ENCODE measurements at regions not wholly inside any gene's neighbourhood (a gene's known extent, or its start where the extent isn't known, plus 50 kb on each side); places are given as distances from the start of the nearest gene placed in this dataset.
"Not testable (repeated sequence)": the region's sequence is repeated elsewhere in the genome, so short reads cannot be mapped to it uniquely, and the experiment has no call there.

DNA sequence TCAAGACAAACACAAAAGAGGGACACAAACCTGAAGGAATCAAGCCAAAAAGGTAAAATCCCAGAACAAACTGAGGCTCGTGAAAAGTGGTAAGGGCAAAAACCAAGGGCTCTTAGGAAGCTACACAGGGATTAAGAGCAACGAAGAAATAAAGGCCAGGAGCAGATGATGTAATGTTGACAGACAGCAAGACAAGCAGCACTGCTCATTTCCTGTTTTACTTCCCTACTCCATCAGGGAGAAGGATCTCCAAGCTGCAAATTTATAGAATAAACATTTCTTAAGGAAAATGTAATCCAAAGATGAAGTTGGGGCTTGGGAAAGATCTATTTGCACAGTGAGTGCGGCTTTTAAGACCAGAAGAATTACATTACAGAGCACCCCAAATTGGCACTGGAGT, 182.3 kb upstream of the MAP1B start:
- TF ChIP-seq, protein P1, sequence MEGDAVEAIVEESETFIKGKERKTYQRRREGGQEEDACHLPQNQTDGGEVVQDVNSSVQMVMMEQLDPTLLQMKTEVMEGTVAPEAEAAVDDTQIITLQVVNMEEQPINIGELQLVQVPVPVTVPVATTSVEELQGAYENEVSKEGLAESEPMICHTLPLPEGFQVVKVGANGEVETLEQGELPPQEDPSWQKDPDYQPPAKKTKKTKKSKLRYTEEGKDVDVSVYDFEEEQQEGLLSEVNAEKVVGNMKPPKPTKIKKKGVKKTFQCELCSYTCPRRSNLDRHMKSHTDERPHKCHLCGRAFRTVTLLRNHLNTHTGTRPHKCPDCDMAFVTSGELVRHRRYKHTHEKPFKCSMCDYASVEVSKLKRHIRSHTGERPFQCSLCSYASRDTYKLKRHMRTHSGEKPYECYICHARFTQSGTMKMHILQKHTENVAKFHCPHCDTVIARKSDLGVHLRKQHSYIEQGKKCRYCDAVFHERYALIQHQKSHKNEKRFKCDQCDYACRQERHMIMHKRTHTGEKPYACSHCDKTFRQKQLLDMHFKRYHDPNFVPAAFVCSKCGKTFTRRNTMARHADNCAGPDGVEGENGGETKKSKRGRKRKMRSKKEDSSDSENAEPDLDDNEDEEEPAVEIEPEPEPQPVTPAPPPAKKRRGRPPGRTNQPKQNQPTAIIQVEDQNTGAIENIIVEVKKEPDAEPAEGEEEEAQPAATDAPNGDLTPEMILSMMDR (conservative IDR thresholded peaks at IDR 0.05; ENCODE audit: low read length): no peak
- TF ChIP-seq EZH2phosphoT487 (IDR thresholded peaks at IDR 0.05; ENCODE audit: borderline replicate concordance): no peak
- H3K9me3 ChIP-seq (ENCODE audit: insufficient read depth, low read depth, low read length): no peaks in the 10 kb centered on the region
- no peaks in the 10 kb centered on the region for H3K9me2 ChIP-seq (replicated peaks; ENCODE audit: low read depth, low read length)
- no peak overlapping the region for H3K4me3 ChIP-seq (ENCODE audit: low read length, poor library complexity, severe bottlenecking)
- H2AFZ ChIP-seq (ENCODE audit: low read length): no peak overlapping the region
- no peaks in the 10 kb centered on the region for H4K20me1 ChIP-seq (ENCODE audit: insufficient read depth, low read length, poor library complexity, severe bottlenecking)
- H3K9ac ChIP-seq (ENCODE audit: low read depth, low read length, poor library complexity, severe bottlenecking): no peak overlapping the region
- no peak overlapping the region for H3K4me2 ChIP-seq (ENCODE audit: low read depth, low read length, poor library complexity, severe bottlenecking)
- H3K4me1 ChIP-seq (ENCODE audit: insufficient read depth, low read length, poor library complexity, severe bottlenecking): no peaks in the 10 kb centered on the region
- H3F3A ChIP-seq (ENCODE audit: low read depth): no peaks in the 10 kb centered on the region
- no peaks in the 10 kb centered on the region for H3K79me2 ChIP-seq (ENCODE audit: insufficient read depth, low read length)
- H3K27me3 ChIP-seq (ENCODE audit: insufficient read depth, low read length, poor library complexity, severe bottlenecking): peaks cover 26% of the 10 kb centered on the region
- H3K36me3 ChIP-seq (ENCODE audit: insufficient read depth, low read length): no peaks in the 10 kb centered on the region

DNA sequence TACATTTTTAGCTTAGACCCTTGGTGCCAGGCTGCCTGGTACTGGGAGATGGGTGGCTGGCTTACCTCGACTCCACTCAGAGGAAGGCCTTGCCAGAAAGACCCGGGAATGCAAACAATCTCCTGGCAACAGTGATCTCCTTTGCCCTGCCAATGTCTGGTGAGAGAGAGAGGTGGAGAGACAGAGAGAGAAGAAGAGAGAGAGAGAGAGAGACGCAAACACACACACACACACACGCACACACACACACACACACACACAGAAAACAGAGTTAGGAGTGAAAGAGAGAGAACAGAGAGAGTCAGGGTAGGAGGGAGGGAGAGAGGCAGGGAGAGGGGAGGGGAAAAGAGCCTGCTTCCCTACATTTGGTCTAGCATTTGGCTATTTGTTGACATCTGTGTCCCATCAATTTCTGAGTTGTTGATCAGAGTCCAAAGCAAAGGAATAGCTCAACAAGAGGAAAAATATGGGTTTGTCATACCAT, 181.6 kb upstream of the MAP1B start:
- H3K4me3 ChIP-seq (ENCODE audit: low read length, poor library complexity, severe bottlenecking): no peak overlapping the region
- no peaks in the 10 kb centered on the region for H3F3A ChIP-seq (ENCODE audit: low read depth)
- no peak for TF ChIP-seq EZH2phosphoT487 (IDR thresholded peaks at IDR 0.05; ENCODE audit: borderline replicate concordance)
- TF ChIP-seq, protein P1 (conservative IDR thresholded peaks at IDR 0.05; ENCODE audit: low read length): no peak

DNA sequence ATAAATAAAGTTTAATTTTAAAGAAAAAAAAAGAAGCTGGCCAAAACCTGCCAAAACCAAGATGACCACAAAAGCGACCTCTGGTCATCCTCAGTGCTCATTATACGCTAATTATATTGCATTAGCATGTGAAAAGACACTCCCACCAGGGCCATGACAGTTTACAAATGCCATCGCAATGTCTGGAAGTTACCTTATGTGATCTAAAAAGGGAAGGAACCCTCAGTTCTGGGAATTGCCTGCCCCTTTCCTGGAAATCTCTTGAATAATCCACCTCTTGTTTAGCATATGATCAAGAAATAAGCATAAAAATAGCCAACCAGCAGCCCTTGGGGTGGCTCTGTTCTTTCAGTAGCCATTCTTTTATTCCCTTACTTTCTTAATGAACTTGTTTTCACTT, 178.3 kb upstream of the MAP1B start:
- Histone ChIP-seq H2AFZ (ENCODE audit: low read length) (no peak overlapping the region), H3K4me2 (ENCODE audit: low read depth, low read length, poor library complexity, severe bottlenecking) (no peak overlapping the region), H3K9ac (ENCODE audit: low read depth, low read length, poor library complexity, severe bottlenecking) (no peak overlapping the region), H4K20me1 (ENCODE audit: insufficient read depth, low read length, poor library complexity, severe bottlenecking) (no peaks in the 10 kb centered on the region), H3K4me1 (ENCODE audit: insufficient read depth, low read length, poor library complexity, severe bottlenecking) (peaks cover 14% of the 10 kb centered on the region), H3K9me2 (replicated peaks; ENCODE audit: low read depth, low read length) (no peaks in the 10 kb centered on the region), H3F3A (ENCODE audit: low read depth) (no peaks in the 10 kb centered on the region), H3K9me3 (ENCODE audit: insufficient read depth, low read depth, low read length) (no peaks in the 10 kb centered on the region), H3K4me3 (ENCODE audit: low read length, poor library complexity, severe bottlenecking) (no peak overlapping the region), H3K36me3 (ENCODE audit: insufficient read depth, low read length) (no peaks in the 10 kb centered on the region), H3K79me2 (ENCODE audit: insufficient read depth, low read length) (no peaks in the 10 kb centered on the region), H3K27me3 (ENCODE audit: insufficient read depth, low read length, poor library complexity, severe bottlenecking) (peaks cover 22% of the 10 kb centered on the region)
- TF ChIP-seq EZH2phosphoT487 (IDR thresholded peaks at IDR 0.05; ENCODE audit: borderline replicate concordance): no peak
- TF ChIP-seq, protein P1 (conservative IDR thresholded peaks at IDR 0.05; ENCODE audit: low read length): no peak

More for the DNA sequence above, 181.6 kb upstream of the MAP1B start:
- peaks cover 26% of the 10 kb centered on the region for H3K27me3 ChIP-seq (ENCODE audit: insufficient read depth, low read length, poor library complexity, severe bottlenecking)
- H3K9me3 ChIP-seq (ENCODE audit: insufficient read depth, low read depth, low read length): no peaks in the 10 kb centered on the region
- H3K4me2 ChIP-seq (ENCODE audit: low read depth, low read length, poor library complexity, severe bottlenecking): no peak overlapping the region
- no peaks in the 10 kb centered on the region for H3K36me3 ChIP-seq (ENCODE audit: insufficient read depth, low read length)
- H3K79me2 ChIP-seq (ENCODE audit: insufficient read depth, low read length): no peaks in the 10 kb centered on the region
- no peak overlapping the region for H2AFZ ChIP-seq (ENCODE audit: low read length)
- no peak overlapping the region for H3K9ac ChIP-seq (ENCODE audit: low read depth, low read length, poor library complexity, severe bottlenecking)
- H4K20me1 ChIP-seq (ENCODE audit: insufficient read depth, low read length, poor library complexity, severe bottlenecking): no peaks in the 10 kb centered on the region
- H3K9me2 ChIP-seq (replicated peaks; ENCODE audit: low read depth, low read length): no peaks in the 10 kb centered on the region
- H3K4me1 ChIP-seq (ENCODE audit: insufficient read depth, low read length, poor library complexity, severe bottlenecking): no peaks in the 10 kb centered on the region

DNA sequence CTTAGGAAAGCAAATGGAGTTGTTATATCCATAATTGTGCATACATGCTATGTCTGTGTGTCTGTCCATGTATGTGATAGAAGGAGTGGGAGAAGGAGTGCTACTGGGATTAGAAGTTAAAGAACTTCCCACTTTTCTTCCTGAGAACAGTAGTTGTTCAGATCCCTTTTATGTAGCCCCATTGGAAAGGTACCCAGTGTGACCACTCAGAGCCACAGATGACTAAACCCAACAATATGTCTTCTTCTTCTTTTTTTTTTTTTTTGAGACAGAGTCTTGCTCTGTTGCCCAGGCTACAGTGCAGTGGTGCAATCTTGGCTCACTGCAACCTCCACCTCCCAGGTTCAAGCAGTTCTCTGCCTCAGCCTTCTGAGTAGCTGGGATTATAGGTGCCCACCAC, 176.7 kb upstream of the MAP1B start:
- H3K9me2 ChIP-seq (replicated peaks; ENCODE audit: low read depth, low read length); H2AFZ ChIP-seq (ENCODE audit: low read length); H3F3A ChIP-seq (ENCODE audit: low read depth); H3K4me3 ChIP-seq (ENCODE audit: low read length, poor library complexity, severe bottlenecking); H4K20me1 ChIP-seq (ENCODE audit: insufficient read depth, low read length, poor library complexity, severe bottlenecking); H3K27me3 ChIP-seq (ENCODE audit: insufficient read depth, low read length, poor library complexity, severe bottlenecking); H3K4me2 ChIP-seq (ENCODE audit: low read depth, low read length, poor library complexity, severe bottlenecking); H3K36me3 ChIP-seq (ENCODE audit: insufficient read depth, low read length); H3K9ac ChIP-seq (ENCODE audit: low read depth, low read length, poor library complexity, severe bottlenecking); H3K9me3 ChIP-seq (ENCODE audit: insufficient read depth, low read depth, low read length); H3K79me2 ChIP-seq (ENCODE audit: insufficient read depth, low read length): not testable (repeated sequence)
- H3K4me1 ChIP-seq (ENCODE audit: insufficient read depth, low read length, poor library complexity, severe bottlenecking): peaks cover 14% of the 10 kb centered on the region

All from Loucy (cell line).